ENCODE measurements at regions not wholly inside any gene's neighbourhood (a gene's known extent, or its start where the extent isn't known, plus 50 kb on each side); places are given as distances from the start of the nearest gene placed in this dataset.

DNA sequence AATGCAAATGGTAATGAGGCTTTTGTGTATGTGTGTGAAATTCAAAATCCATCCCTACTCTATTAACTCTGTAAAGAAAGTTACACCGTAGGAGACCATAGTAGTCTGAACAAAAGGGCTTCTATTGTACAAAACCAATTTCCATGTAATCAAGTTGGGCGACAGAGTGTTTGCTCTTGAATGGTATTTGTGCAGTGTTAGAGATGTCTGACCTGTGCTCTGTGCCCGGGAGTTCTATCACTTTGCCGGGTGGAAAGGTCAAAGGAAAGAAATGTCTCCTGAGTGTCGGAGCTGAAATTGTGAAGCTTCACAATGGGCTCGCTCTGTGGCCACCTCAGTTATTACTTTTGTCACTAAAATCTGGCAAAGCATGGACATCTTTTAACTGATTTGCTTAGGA, 312.0 kb downstream of the SAMD5 start:
- FAIRE-seq, result no peak
- H3K36me3 ChIP-seq (ENCODE audit: control insufficient read depth, insufficient read depth, low read length), result no peaks in the 10 kb centered on the region

GRCh38 chr6:147821295-147821897, 312.9 kb downstream of the SAMD5 start:
- FAIRE-seq, result no peak
- DNase-seq (ENCODE audit: low read depth), result no peak
- H3K36me3 ChIP-seq (ENCODE audit: control insufficient read depth, insufficient read depth, low read length), result no peaks in the 10 kb centered on the region
- no peaks in the 10 kb centered on the region for H3K27me3 ChIP-seq (ENCODE audit: control insufficient read depth, insufficient read depth, low read length)
- no peak overlapping the region for H3K4me3 ChIP-seq (ENCODE audit: low read depth, low read length)
- TF ChIP-seq CTCF (IDR thresholded peaks at IDR 0.05; ENCODE audit: insufficient read depth, low read length, severe bottlenecking), result no peak

More for the DNA sequence above, 312.0 kb downstream of the SAMD5 start:
- no peak for DNase-seq (ENCODE audit: low read depth)
- Histone ChIP-seq H3K27me3 (ENCODE audit: control insufficient read depth, insufficient read depth, low read length) (no peaks in the 10 kb centered on the region), H3K4me3 (ENCODE audit: low read depth, low read length) (no peak overlapping the region)
- no peak for TF ChIP-seq CTCF (IDR thresholded peaks at IDR 0.05; ENCODE audit: insufficient read depth, low read length, severe bottlenecking)

- no peaks in the 10 kb centered on the region for H3K36me3 ChIP-seq (ENCODE audit: control insufficient read depth, insufficient read depth, low read length)
- H3K27me3 ChIP-seq (ENCODE audit: control insufficient read depth, insufficient read depth, low read length), result no peaks in the 10 kb centered on the region
- DNase-seq (ENCODE audit: low read depth) (no peak), FAIRE-seq (no peak)
- no peak overlapping the region for H3K4me3 ChIP-seq (ENCODE audit: low read depth, low read length)
- no peak for TF ChIP-seq CTCF (IDR thresholded peaks at IDR 0.05; ENCODE audit: insufficient read depth, low read length, severe bottlenecking)
Measured at GRCh38 chr6:147823936-147824335, 315.4 kb downstream of the SAMD5 start.

DNA sequence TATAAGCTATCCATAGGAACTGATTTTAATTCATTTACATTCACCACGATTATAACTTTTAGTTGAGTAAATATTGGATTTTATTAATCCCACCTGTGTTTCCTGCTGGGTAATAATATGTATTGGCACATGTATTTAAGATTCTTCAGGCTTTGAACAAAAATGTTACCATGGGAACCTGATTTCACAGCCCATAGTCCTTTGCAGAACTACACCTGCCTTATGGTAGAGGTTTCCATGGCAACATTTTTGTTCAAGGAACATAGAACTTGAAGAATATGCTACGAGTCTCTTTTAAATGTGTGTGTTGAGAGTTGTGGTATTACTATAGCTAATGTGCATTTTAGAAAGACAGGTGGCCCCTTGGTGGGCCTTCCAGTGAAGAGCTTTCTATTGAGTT, 317.4 kb downstream of the SAMD5 start:
- Histone ChIP-seq H3K4me3 (ENCODE audit: low read depth, low read length) (no peak overlapping the region), H3K36me3 (ENCODE audit: control insufficient read depth, insufficient read depth, low read length) (no peaks in the 10 kb centered on the region), H3K27me3 (ENCODE audit: control insufficient read depth, insufficient read depth, low read length) (no peaks in the 10 kb centered on the region)
- DNase-seq (ENCODE audit: low read depth), result no peak
- no peak for TF ChIP-seq CTCF (IDR thresholded peaks at IDR 0.05; ENCODE audit: insufficient read depth, low read length, severe bottlenecking)
- FAIRE-seq, result no peak

DNA sequence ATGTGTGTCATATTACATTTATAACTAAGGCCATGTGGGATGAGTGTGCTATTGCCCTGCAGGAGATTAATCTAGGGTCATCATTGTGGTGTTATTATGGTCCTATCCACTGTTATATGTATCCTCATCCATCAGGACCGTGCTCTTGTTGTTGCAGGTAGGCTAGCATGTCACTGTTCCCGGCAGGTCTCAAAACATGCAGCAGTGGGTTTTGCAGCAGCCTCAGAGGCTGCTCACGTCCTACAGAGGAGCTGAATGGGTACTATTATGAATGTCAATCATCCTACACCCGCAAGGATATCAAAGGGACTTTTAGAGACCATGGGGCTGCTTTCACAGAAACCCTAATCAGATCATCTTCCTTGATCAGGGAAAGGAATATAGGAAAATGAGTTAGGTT, 318.2 kb downstream of the SAMD5 start:
- H3K4me3 ChIP-seq (ENCODE audit: low read depth, low read length), result no peak overlapping the region
- H3K27me3 ChIP-seq (ENCODE audit: control insufficient read depth, insufficient read depth, low read length), result no peaks in the 10 kb centered on the region
- FAIRE-seq (no peak), DNase-seq (ENCODE audit: low read depth) (no peak)
- H3K36me3 ChIP-seq (ENCODE audit: control insufficient read depth, insufficient read depth, low read length), result no peaks in the 10 kb centered on the region
- no peak for TF ChIP-seq CTCF (IDR thresholded peaks at IDR 0.05; ENCODE audit: insufficient read depth, low read length, severe bottlenecking)

DNA sequence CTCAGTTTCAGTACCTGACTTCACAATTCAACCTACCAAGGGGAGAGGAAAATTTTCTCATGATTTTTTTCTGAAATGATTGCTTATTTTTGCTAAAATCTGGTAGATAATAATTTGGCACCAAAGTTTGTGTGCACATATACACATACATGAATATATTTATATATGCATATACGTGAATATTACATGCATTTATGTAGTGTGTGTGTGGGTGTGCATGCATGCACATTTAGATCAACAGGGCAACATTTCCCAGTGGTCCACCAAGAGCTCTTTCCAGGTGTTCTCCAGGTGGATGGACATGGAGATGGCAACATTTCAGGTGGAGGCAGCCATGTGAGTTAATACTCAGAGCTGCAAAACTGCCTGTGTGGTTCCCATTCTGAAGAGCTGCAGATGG, 320.9 kb downstream of the SAMD5 start:
- no peak overlapping the region for H3K4me3 ChIP-seq (ENCODE audit: low read depth, low read length)
- DNase-seq (ENCODE audit: low read depth) (no peak), FAIRE-seq (no peak)
- no peaks in the 10 kb centered on the region for H3K27me3 ChIP-seq (ENCODE audit: control insufficient read depth, insufficient read depth, low read length)
- no peak for TF ChIP-seq CTCF (IDR thresholded peaks at IDR 0.05; ENCODE audit: insufficient read depth, low read length, severe bottlenecking)
- H3K36me3 ChIP-seq (ENCODE audit: control insufficient read depth, insufficient read depth, low read length), result no peaks in the 10 kb centered on the region

Data from bronchial epithelial cell (primary cell).